Suprapubic skin (tissue), 4 donors: ENCODE measurements at regions not wholly inside any gene's neighbourhood (a gene's known extent, or its start where the extent isn't known, plus 50 kb on each side); places are given as distances from the start of the nearest gene placed in this dataset.

Source experiments
- DNase-seq, 2 donors: peaks; one replicate each; pipeline ENCODE4 v3.0.0-alpha.2; 2019; ENCODE audit warnings: low spot score in 2 of 2
- H3K27ac ChIP-seq: fragments of 200-600 bp; sonication (generic); one replicate; pipeline ENCODE4 v1.5.1; 2019
- H3K27me3 ChIP-seq: fragments of 200-600 bp; sonication (generic); one replicate; pipeline ENCODE4 v1.5.1; 2019
- H3K36me3 ChIP-seq: fragments of 200-600 bp; sonication (generic); one replicate; pipeline ENCODE4 v1.5.1; 2019
- H3K4me1 ChIP-seq: fragments of 200-600 bp; sonication (generic); one replicate; pipeline ENCODE4 v1.5.1; 2019
- H3K4me3 ChIP-seq: fragments of 200-600 bp; sonication (generic); one replicate; pipeline ENCODE4 v1.5.1; 2019; ENCODE audit warnings: mild to moderate bottlenecking
- H3K9me3 ChIP-seq: fragments of 200-600 bp; sonication (generic); one replicate; pipeline ENCODE4 v1.5.1; 2019
- CTCF ChIP-seq, 2 donors: fragments of 200-600 bp in 1 of 2; fragments of 450-650 bp in 1 of 2; sonication (generic) in 1 of 2; IDR thresholded peaks; one replicate each; pipeline ENCODE4 v1.5.1; 2016 to 2019; ENCODE audit warnings: antibody characterized with exemption in 2 of 2, mild to moderate bottlenecking in 1 of 2, moderate library complexity in 1 of 2
- EP300 ChIP-seq: sonication (generic); formaldehyde crosslinking; IDR thresholded peaks from one replicate; pipeline ENCODE4 v1.6.1; 2017; ENCODE audit warnings: antibody characterized with exemption
- POLR2A ChIP-seq, 2 donors: fragments of 450-650 bp; IDR thresholded peaks; one replicate each; pipeline ENCODE4 v1.6.1; 2017; ENCODE audit warnings: antibody characterized with exemption in 2 of 2, mild to moderate bottlenecking in 2 of 2, moderate library complexity in 2 of 2
- POLR2AphosphoS5 ChIP-seq, 3 donors: sonication (generic); formaldehyde crosslinking; IDR thresholded peaks; one replicate each; pipeline ENCODE4 v1.6.1; 2017; ENCODE audit warnings: antibody characterized with exemption in 3 of 3
- WGBS: methylation state at CpG from one replicate; pipeline ENCODE4 v1.1.5; 2018; 5-methylcytosine and 5-hydroxymethylcytosine counted together

DNA sequence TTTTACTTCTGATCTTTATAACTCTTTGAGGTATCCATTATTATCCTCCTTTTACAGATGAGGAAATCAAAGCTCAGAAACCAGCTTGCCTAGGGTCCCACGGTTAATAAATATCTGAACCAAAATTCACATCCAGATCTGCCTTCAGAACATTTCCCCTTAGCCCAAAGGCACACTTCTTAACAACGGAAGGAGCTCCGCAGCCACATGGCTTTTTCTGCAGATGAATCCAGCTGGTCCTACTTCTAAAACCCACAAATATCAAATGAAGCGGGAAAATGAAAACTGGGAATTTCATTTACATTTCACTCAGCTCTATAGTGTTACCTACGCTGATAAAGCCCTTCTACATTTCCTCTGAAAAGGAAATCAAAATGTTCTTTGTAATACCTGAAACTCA lies 357.0 kb upstream of the ID2 start:
- H3K27ac ChIP-seq, result no peak overlapping the region
- H3K9me3 ChIP-seq, result no peaks in the 10 kb centered on the region
- TF ChIP-seq POLR2A (IDR thresholded peaks at IDR 0.05) (no peak), EP300 (no peak), CTCF (IDR thresholded peaks at IDR 0.05) (no peak), POLR2AphosphoS5 (IDR thresholded peaks at IDR 0.05) (no peak)
- peaks cover under 1% of the 10 kb centered on the region for H3K4me1 ChIP-seq
- WGBS, result 71% methylated on average over 5 of the region's 5 CpGs
- DNase-seq, result no peak
- no peaks in the 10 kb centered on the region for H3K36me3 ChIP-seq
- H3K27me3 ChIP-seq, result no peaks in the 10 kb centered on the region
- H3K4me3 ChIP-seq, result no peak overlapping the region

GRCh38 chr2:8327371-8328100 lies 354.3 kb upstream of the ID2 start:
- no peaks in the 10 kb centered on the region for H3K9me3 ChIP-seq
- WGBS, result 78% methylated on average over 1 of the region's 8 CpGs
- DNase-seq, result no peak
- no peaks in the 10 kb centered on the region for H3K27me3 ChIP-seq
- no peak overlapping the region for H3K27ac ChIP-seq
- H3K4me1 ChIP-seq, result peaks cover 2% of the 10 kb centered on the region
- TF ChIP-seq CTCF (IDR thresholded peaks at IDR 0.05) (no peak), POLR2A (IDR thresholded peaks at IDR 0.05) (no peak), POLR2AphosphoS5 (IDR thresholded peaks at IDR 0.05) (no peak), EP300 (no peak)
- H3K4me3 ChIP-seq, result no peak overlapping the region
- no peaks in the 10 kb centered on the region for H3K36me3 ChIP-seq

DNA sequence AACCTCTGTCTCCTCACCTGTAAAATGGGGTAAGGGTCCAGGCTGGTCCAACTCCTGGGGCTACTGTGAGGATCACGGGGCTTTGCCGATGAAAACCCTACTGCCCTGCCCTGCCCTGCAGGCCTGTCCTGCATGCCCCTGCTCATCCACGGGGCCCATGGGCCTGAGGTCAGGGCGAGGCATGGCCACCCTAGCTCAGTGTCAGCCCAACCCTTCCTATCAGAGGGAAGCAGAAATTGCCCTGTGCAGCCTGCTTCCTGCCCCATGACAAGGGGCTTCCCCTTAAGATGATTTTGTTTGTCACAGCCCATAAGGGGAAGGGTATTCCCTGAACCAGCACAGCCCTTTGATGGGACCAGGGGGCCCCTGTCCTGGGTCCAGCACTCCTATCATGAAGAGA lies 353.6 kb upstream of the ID2 start:
- TF ChIP-seq CTCF (IDR thresholded peaks at IDR 0.05) (no peak), POLR2AphosphoS5 (IDR thresholded peaks at IDR 0.05) (no peak), POLR2A (IDR thresholded peaks at IDR 0.05) (no peak), EP300 (no peak)

GRCh38 chr2:8329660-8330622 lies 351.9 kb upstream of the ID2 start:
- no peak for TF ChIP-seq POLR2AphosphoS5 (IDR thresholded peaks at IDR 0.05)
- no peak for TF ChIP-seq CTCF (IDR thresholded peaks at IDR 0.05)
- TF ChIP-seq POLR2A (IDR thresholded peaks at IDR 0.05), result no peak
- no peak for TF ChIP-seq EP300
- DNase-seq, result no peak
- peaks cover 2% of the 10 kb centered on the region for H3K4me1 ChIP-seq
- no peaks in the 10 kb centered on the region for H3K27me3 ChIP-seq
- no peaks in the 10 kb centered on the region for H3K36me3 ChIP-seq
- WGBS, result 84% methylated on average over 17 of the region's 17 CpGs
- no peak overlapping the region for H3K27ac ChIP-seq
- no peaks in the 10 kb centered on the region for H3K9me3 ChIP-seq
- no peak overlapping the region for H3K4me3 ChIP-seq

More for the DNA sequence above, 353.6 kb upstream of the ID2 start:
- no peaks in the 10 kb centered on the region for H3K27me3 ChIP-seq
- DNase-seq, result no peak
- WGBS, result 100% methylated on average over 1 of the region's 4 CpGs
- H3K36me3 ChIP-seq, result no peaks in the 10 kb centered on the region
- peaks cover 2% of the 10 kb centered on the region for H3K4me1 ChIP-seq
- no peak overlapping the region for H3K27ac ChIP-seq
- H3K9me3 ChIP-seq, result no peaks in the 10 kb centered on the region
- H3K4me3 ChIP-seq, result no peak overlapping the region

DNA sequence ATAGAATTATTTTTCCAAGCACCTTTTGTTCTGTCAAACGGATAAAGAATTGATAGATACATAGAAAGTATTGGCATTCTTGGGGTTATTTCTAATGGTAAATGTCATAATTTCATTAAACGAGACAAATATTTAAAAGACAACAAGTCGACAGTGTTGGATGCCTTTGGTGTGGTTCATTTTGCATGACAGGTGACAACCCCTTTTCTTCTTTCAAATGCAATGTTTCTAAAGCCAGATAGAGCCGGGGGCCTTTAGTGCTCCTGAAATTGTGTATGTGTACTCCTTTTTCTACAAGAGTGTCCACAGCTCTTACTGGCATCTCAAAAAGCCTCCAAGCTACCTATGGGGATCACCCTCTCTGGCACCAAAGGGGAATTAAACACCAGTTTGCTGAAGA lies 350.8 kb upstream of the ID2 start:
- Histone ChIP-seq H3K27ac (no peak overlapping the region), H3K36me3 (no peaks in the 10 kb centered on the region), H3K4me1 (peaks cover 2% of the 10 kb centered on the region), H3K4me3 (no peak overlapping the region), H3K9me3 (no peaks in the 10 kb centered on the region), H3K27me3 (no peaks in the 10 kb centered on the region)
- 70% methylated on average over 4 of the region's 4 CpGs for WGBS
- TF ChIP-seq CTCF (IDR thresholded peaks at IDR 0.05) (no peak), POLR2AphosphoS5 (IDR thresholded peaks at IDR 0.05) (no peak), POLR2A (IDR thresholded peaks at IDR 0.05) (no peak), EP300 (no peak)
- no peak for DNase-seq
